ENCODE measurements at regions not wholly inside any gene's neighbourhood (a gene's known extent, or its start where the extent isn't known, plus 50 kb on each side); places are given as distances from the start of the nearest gene placed in this dataset.

- CTCF ChIA-PET: no interaction called here
- Histone ChIP-seq H3K36me3 (ENCODE audit: low read depth) (no peaks in the 10 kb centered on the region), H2AFZ (no peak overlapping the region), H3K4me1 (replicated peaks; ENCODE audit: insufficient read depth) (0 out of 2 replicates have a peak, but pooled peaks cover 7% of the 10 kb centered on the region), H4K20me1 (ENCODE audit: insufficient read depth) (no peaks in the 10 kb centered on the region), H3K4me2 (no peak overlapping the region), H3K27me3 (ENCODE audit: insufficient read depth, low read depth) (no peaks in the 10 kb centered on the region), H3K9me3 (ENCODE audit: insufficient read depth, low read depth) (peaks cover 6% of the 10 kb centered on the region; the same call in 1 of the 2 replicates), H3K9me2 (ENCODE audit: insufficient read depth) (no peaks in the 10 kb centered on the region; the same call in 1 of the 2 replicates), H3K4me3 (no peak overlapping the region), H3K27ac (no peak overlapping the region), H3F3A (ENCODE audit: insufficient read depth, low read depth) (no peaks in the 10 kb centered on the region), H3K79me2 (ENCODE audit: low read depth) (no peaks in the 10 kb centered on the region)
- DNase-seq: no peak
- intact Hi-C loops (cut with micrococcal nuclease; ENCODE audit: unreplicated experiment): no loop called here
- no peak for TF ChIP-seq EZH2 (IDR thresholded peaks at IDR 0.05; ENCODE audit: low read depth)
- no peak for TF ChIP-seq CTCF (conservative IDR thresholded peaks at IDR 0.05)
- BruUV-seq (replicated peaks): no TSS peak
- POLR2A ChIA-PET (ENCODE audit: unreplicated experiment): no interaction called here
These were observed 713.7 kb upstream of the CHAC2 start for GRCh38 chr2:53053937-53054336.

GRCh38 chr2:53051157-53051556 is 716.4 kb upstream of the CHAC2 start:
- Histone ChIP-seq H3K36me3 (ENCODE audit: low read depth) (no peaks in the 10 kb centered on the region), H3K27ac (no peak overlapping the region), H2AFZ (no peak overlapping the region), H4K20me1 (ENCODE audit: insufficient read depth) (no peaks in the 10 kb centered on the region), H3K4me2 (no peak overlapping the region), H3K27me3 (ENCODE audit: insufficient read depth, low read depth) (no peaks in the 10 kb centered on the region), H3F3A (ENCODE audit: insufficient read depth, low read depth) (no peaks in the 10 kb centered on the region), H3K9me2 (ENCODE audit: insufficient read depth) (no peaks in the 10 kb centered on the region; the same call in 1 of the 2 replicates), H3K9me3 (ENCODE audit: insufficient read depth, low read depth) (peaks cover 6% of the 10 kb centered on the region; the same call in 1 of the 2 replicates), H3K4me3 (no peak overlapping the region), H3K79me2 (ENCODE audit: low read depth) (no peaks in the 10 kb centered on the region), H3K4me1 (replicated peaks; ENCODE audit: insufficient read depth) (0 out of 2 replicates have a peak, but pooled peaks cover 7% of the 10 kb centered on the region)
- no peak for TF ChIP-seq CTCF (conservative IDR thresholded peaks at IDR 0.05)
- TF ChIP-seq EZH2 (IDR thresholded peaks at IDR 0.05; ENCODE audit: low read depth): no peak
- peak in 1 of 2 experiments; percentile 40 for DNase-seq
- ChIA-PET POLR2A (ENCODE audit: unreplicated experiment) (no interaction called here), CTCF (no interaction called here)
- intact Hi-C loops (cut with micrococcal nuclease; ENCODE audit: unreplicated experiment): no loop called here
- BruUV-seq (replicated peaks): no TSS peak

GRCh38 chr2:53040536-53041229 is 726.9 kb upstream of the CHAC2 start:
- Histone ChIP-seq H3F3A (ENCODE audit: insufficient read depth, low read depth) (no peaks in the 10 kb centered on the region), H2AFZ (no peak overlapping the region), H3K4me2 (no peak overlapping the region), H3K4me1 (replicated peaks; ENCODE audit: insufficient read depth) (no peaks in the 10 kb centered on the region), H3K9me2 (ENCODE audit: insufficient read depth) (no peaks in the 10 kb centered on the region), H3K79me2 (ENCODE audit: low read depth) (no peaks in the 10 kb centered on the region), H3K4me3 (no peak overlapping the region), H3K27ac (no peak overlapping the region), H3K36me3 (ENCODE audit: low read depth) (no peaks in the 10 kb centered on the region), H3K27me3 (ENCODE audit: insufficient read depth, low read depth) (no peaks in the 10 kb centered on the region), H3K9me3 (ENCODE audit: insufficient read depth, low read depth) (no peaks in the 10 kb centered on the region), H4K20me1 (ENCODE audit: insufficient read depth) (no peaks in the 10 kb centered on the region)
- POLR2A ChIA-PET (ENCODE audit: unreplicated experiment): no interaction called here
- no TSS peak for BruUV-seq (replicated peaks)
- CTCF ChIA-PET: no interaction called here
- no peak for TF ChIP-seq EZH2 (IDR thresholded peaks at IDR 0.05; ENCODE audit: low read depth)
- peak; percentile 49 for TF ChIP-seq CTCF (conservative IDR thresholded peaks at IDR 0.05)
- intact Hi-C loops (cut with micrococcal nuclease; ENCODE audit: unreplicated experiment): no loop called here
- no peak for DNase-seq

All from PC-9 (cell line).